Neural crest cell (in vitro differentiated cells): ENCODE measurements at regions not wholly inside any gene's neighbourhood (a gene's known extent, or its start where the extent isn't known, plus 50 kb on each side); places are given as distances from the start of the nearest gene placed in this dataset.

Experiments used
- DNase-seq: peaks from one replicate; pipeline ENCODE4 v3.0.0; 2021; ENCODE audit warnings: low read depth, mixed read lengths, low spot score
- H3K27ac Mint-ChIP-seq: one replicate; pipeline ENCODE4 v1.8.0; 2021; ENCODE audit warnings: mild to moderate bottlenecking, mixed read lengths; ENCODE audit not compliant: unreplicated experiment
- H3K27me3 Mint-ChIP-seq: 2 replicates; pipeline ENCODE4 v1.8.0; 2021; ENCODE audit warnings: low read depth, mild to moderate bottlenecking, mixed read lengths
- H3K36me3 Mint-ChIP-seq: 2 replicates; pipeline ENCODE4 v1.8.0; 2021; ENCODE audit warnings: low read depth, mild to moderate bottlenecking, mixed read lengths
- H3K4me1 Mint-ChIP-seq: 2 replicates; pipeline ENCODE4 v1.8.0; 2021; ENCODE audit warnings: mixed read lengths
- H3K4me3 Mint-ChIP-seq: one replicate; pipeline ENCODE4 v1.8.0; 2021; ENCODE audit warnings: mild to moderate bottlenecking, mixed read lengths
- H3K9me3 Mint-ChIP-seq: 2 replicates; pipeline ENCODE4 v1.8.0; 2021; ENCODE audit warnings: mixed read lengths
- TF ChIP-seq, protein P1 (sequence below): fragments of 200-600 bp; sonication (generic); conservative IDR thresholded peaks from 2 replicates; pipeline ENCODE4 v1.5.0; 2021; ENCODE audit warnings: antibody characterized with exemption, mild to moderate bottlenecking

DNA sequence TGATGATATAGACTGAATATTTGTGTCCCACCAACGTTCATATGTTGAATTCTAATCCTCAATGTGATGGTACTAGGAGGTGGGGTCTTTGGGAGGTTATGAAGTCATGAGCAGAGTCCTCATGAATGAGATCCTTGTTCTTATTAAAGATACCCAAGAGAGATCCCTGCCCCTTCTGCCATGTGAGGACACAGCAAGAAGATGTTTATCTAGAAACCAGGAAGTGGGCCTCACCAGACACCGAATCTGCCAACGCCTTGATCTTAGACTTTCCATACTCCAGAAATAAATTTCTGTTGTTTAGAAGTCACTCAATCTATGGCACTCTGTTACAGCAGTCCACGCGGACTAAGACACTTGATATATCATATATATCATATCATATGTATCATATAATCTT is 67.7 kb upstream of the GCM1 start:
- no peak for DNase-seq
- Mint-ChIP-seq H3K36me3 (peaks cover 2% of the 10 kb centered on the region), H3K27me3 (no peaks in the 10 kb centered on the region), H3K9me3 (peaks cover 3% of the 10 kb centered on the region), H3K4me3 (no peak overlapping the region), H3K27ac (no peak overlapping the region), H3K4me1 (peaks cover 11% of the 10 kb centered on the region)
- TF ChIP-seq, protein P1, sequence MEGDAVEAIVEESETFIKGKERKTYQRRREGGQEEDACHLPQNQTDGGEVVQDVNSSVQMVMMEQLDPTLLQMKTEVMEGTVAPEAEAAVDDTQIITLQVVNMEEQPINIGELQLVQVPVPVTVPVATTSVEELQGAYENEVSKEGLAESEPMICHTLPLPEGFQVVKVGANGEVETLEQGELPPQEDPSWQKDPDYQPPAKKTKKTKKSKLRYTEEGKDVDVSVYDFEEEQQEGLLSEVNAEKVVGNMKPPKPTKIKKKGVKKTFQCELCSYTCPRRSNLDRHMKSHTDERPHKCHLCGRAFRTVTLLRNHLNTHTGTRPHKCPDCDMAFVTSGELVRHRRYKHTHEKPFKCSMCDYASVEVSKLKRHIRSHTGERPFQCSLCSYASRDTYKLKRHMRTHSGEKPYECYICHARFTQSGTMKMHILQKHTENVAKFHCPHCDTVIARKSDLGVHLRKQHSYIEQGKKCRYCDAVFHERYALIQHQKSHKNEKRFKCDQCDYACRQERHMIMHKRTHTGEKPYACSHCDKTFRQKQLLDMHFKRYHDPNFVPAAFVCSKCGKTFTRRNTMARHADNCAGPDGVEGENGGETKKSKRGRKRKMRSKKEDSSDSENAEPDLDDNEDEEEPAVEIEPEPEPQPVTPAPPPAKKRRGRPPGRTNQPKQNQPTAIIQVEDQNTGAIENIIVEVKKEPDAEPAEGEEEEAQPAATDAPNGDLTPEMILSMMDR: no peak

DNA sequence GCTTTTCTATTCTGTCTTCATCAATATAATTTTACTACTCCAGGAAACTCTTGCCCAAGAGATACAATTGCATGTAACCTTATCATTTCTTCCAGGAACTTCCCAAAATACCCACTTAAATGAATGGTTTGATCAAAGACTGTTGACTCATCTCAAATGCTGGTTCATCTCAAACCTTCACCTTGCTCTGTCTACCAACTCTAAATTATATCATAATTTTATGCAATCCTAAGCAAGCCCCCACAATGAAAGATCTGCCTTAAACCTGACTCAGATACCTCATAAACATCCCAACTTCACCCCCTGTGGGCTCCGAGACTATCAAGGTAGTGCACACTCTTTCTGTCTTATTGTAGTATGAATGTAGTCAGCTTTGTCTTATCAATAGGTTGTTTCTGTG is 65.5 kb upstream of the GCM1 start:
- H3K27ac Mint-ChIP-seq: no peak overlapping the region
- H3K4me3 Mint-ChIP-seq: no peak overlapping the region
- peaks cover 11% of the 10 kb centered on the region for H3K4me1 Mint-ChIP-seq
- peaks cover 2% of the 10 kb centered on the region for H3K36me3 Mint-ChIP-seq
- H3K9me3 Mint-ChIP-seq: peaks cover 3% of the 10 kb centered on the region
- no peaks in the 10 kb centered on the region for H3K27me3 Mint-ChIP-seq
- no peak for DNase-seq
- TF ChIP-seq, protein P1: no peak

DNA sequence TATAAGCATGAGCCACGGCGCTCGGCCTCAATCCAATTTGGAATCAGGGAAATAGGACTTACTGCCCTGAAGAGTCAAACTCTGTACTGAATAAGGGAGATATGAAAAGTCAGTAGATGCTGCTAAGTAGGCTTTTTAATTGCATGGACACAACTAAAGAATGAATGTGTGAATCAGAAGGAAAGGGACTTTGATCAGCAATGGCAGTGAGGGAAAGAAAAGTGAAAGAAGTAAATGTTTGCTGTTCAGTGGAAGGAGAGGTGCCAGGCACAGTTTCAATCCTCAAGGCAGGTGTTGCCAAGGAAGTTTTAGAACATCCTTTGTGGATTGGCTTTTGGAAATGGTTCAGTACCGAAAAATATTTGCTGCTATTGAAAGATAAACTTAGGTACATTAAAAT is 62.2 kb upstream of the GCM1 start:
- Mint-ChIP-seq H3K4me1 (peaks cover 7% of the 10 kb centered on the region), H3K9me3 (peaks cover 3% of the 10 kb centered on the region), H3K4me3 (no peak overlapping the region), H3K27me3 (no peaks in the 10 kb centered on the region), H3K27ac (no peak overlapping the region), H3K36me3 (peaks cover 2% of the 10 kb centered on the region)
- DNase-seq: no peak
- TF ChIP-seq, protein P1: no peak

DNA sequence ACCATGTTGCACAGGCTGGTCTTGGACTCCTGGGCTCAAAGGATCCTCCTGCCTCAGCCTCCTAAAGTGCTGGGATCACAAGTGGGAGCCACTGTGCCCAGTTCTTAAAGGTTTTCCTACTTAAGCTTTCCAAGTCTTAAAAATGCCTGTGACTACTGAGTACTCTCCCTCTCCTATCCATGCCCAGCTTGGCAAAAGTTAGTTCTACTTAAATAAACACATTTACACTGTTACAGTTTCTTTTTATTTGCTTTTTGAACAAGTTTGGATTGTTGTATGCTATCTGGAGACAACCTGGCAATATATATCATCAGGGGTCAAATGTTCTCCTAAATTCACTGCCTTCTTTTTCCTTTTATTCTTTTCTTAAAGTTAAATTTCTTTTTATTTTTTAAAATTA is 61.0 kb upstream of the GCM1 start:
- no peaks in the 10 kb centered on the region for H3K27me3 Mint-ChIP-seq
- no peak for DNase-seq
- H3K27ac Mint-ChIP-seq: no peak overlapping the region
- H3K9me3 Mint-ChIP-seq: peaks cover 3% of the 10 kb centered on the region
- peaks cover 2% of the 10 kb centered on the region for H3K36me3 Mint-ChIP-seq
- TF ChIP-seq, protein P1: no peak
- H3K4me1 Mint-ChIP-seq: peaks cover 2% of the 10 kb centered on the region
- no peak overlapping the region for H3K4me3 Mint-ChIP-seq

DNA sequence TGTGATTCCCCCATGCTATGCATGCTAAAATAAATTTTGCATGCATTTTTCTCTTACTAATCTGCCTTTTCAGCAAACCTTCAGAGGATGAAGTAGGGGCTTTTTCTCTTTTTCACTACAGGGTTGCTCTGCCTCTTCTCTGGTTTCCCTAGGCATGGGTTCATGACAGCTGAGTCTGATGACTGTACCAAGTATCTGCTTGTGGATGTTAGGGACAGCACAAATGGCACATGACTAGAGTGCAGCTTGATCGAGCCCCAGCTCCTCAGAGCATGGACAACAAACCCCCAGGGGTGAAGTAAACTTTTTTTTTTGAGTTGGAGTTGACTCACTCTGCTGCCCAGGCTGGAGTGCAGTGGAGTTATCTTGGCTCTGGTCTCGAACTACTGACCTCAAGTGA is 57.1 kb upstream of the GCM1 start:
- H3K9me3 Mint-ChIP-seq: no peaks in the 10 kb centered on the region
- H3K4me1 Mint-ChIP-seq: no peaks in the 10 kb centered on the region
- no peaks in the 10 kb centered on the region for H3K36me3 Mint-ChIP-seq
- TF ChIP-seq, protein P1: no peak
- no peaks in the 10 kb centered on the region for H3K27me3 Mint-ChIP-seq
- no peak for DNase-seq
- no peak overlapping the region for H3K4me3 Mint-ChIP-seq
- peak overlapping the region; percentile 68 for H3K27ac Mint-ChIP-seq

DNA sequence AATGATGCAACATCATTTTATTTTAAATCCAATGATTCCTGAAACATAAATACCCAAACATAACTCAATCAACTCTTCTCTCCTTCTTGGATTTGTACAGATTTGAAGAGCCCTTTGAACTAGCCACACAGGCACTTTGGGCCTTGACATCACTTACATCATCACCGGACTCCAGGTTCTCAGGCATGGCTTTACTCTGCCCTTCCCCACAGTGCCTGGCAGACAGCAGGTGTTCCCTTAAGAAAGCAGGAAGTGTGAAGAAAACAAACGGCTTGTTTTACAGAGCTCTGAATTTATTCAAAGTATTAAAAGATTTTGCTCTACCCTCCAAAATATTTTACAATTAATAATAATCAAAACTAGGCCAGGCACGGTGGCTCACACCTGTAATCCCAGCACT is 54.8 kb upstream of the GCM1 start:
- H3K27ac Mint-ChIP-seq: no peak overlapping the region
- H3K4me3 Mint-ChIP-seq: no peak overlapping the region
- no peak for DNase-seq
- no peaks in the 10 kb centered on the region for H3K4me1 Mint-ChIP-seq
- TF ChIP-seq, protein P1: no peak
- H3K27me3 Mint-ChIP-seq: no peaks in the 10 kb centered on the region
- H3K36me3 Mint-ChIP-seq: no peaks in the 10 kb centered on the region
- no peaks in the 10 kb centered on the region for H3K9me3 Mint-ChIP-seq
